Ishikawa (cell line): ENCODE measurements at regions not wholly inside any gene's neighbourhood (a gene's known extent, or its start where the extent isn't known, plus 50 kb on each side); places are given as distances from the start of the nearest gene placed in this dataset.

ENCODE experiments used
- CEBPB ChIP-seq: IDR thresholded peaks from 2 replicates; pipeline ENCODE4 v1.6.1; 2012
- CREB1 ChIP-seq: IDR thresholded peaks from 2 replicates; pipeline ENCODE4 v1.6.1; 2012; ENCODE audit warnings: low read depth
- EGR1 ChIP-seq: IDR thresholded peaks from 2 replicates; pipeline ENCODE4 v1.6.1; 2012
- EP300 ChIP-seq: IDR thresholded peaks from 2 replicates; pipeline ENCODE4 v1.6.1; 2012; ENCODE audit warnings: borderline replicate concordance
- FOXM1 ChIP-seq: IDR thresholded peaks from 2 replicates; pipeline ENCODE4 v1.6.1; 2012; ENCODE audit warnings: low read depth, borderline replicate concordance
- NFIC ChIP-seq: IDR thresholded peaks from 2 replicates; pipeline ENCODE4 v1.6.1; 2012
- RAD21 ChIP-seq: IDR thresholded peaks from 2 replicates; pipeline ENCODE4 v1.6.1; 2012; ENCODE audit warnings: low read depth
- TAF1 ChIP-seq: IDR thresholded peaks from 2 replicates; pipeline ENCODE4 v1.6.1; 2012; ENCODE audit warnings: low read depth, mild to moderate bottlenecking
- TCF12 ChIP-seq: IDR thresholded peaks from 2 replicates; pipeline ENCODE4 v1.6.1; 2012; ENCODE audit warnings: low read depth
- TEAD4 ChIP-seq: IDR thresholded peaks from 2 replicates; pipeline ENCODE4 v1.6.1; 2012
- YY1 ChIP-seq: IDR thresholded peaks from 2 replicates; pipeline ENCODE4 v1.6.1; 2012; ENCODE audit warnings: low read depth
- ZBTB7A ChIP-seq: IDR thresholded peaks from 2 replicates; pipeline ENCODE4 v1.6.1; 2012; ENCODE audit warnings: low read depth
- TF ChIP-seq, protein P1 (sequence below): IDR thresholded peaks from 2 replicates; pipeline ENCODE4 v1.6.1; 2012; ENCODE audit warnings: low read depth, mild to moderate bottlenecking
- TF ChIP-seq, protein P2 (sequence below): IDR thresholded peaks from 2 replicates; pipeline ENCODE4 v1.6.1; 2012
- TF ChIP-seq, protein P3 (sequence below): IDR thresholded peaks from 2 replicates; pipeline ENCODE4 v1.6.1; 2012

DNA sequence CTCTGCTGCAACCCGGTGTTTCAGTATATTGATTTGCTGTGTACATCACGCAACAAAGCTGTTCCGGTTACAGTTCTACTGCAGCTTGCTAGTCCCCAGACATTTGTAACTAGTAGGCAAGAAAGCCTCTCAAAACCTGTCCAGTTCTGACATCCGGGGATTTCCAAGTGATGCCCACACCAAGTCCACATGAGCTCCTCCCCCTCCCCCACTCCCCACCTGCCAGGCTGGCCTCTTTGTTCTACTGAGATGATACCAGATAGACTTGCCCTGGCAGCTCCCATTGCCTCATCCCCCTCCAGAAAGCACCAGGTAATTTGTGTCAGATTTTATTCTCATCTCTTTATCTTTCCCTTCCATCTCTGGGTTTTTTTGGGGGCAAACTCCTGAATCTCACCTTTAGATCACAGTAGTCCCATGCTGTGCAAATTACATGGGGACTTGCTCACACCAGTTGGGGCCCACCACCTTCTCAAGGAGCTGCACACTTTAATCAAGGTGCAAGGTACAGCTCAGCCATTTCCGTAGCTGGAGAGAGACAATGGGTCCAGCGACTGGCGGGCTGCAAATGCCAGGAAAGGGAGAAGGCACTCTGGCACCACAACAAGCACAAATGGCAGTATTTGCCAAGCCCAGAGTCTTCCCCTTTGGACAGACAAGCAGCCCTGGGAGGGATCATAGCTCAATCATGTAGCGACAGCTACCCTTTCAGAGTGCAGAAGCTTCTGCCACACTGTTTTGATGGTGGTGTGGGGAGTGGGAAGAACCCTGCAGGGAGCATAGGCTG is 183.1 kb downstream of the CYLD start:
- TF ChIP-seq TAF1 (no peak), NFIC (no peak), RAD21 (no peak), YY1 (no peak), TEAD4 (no peak)
- TF ChIP-seq, protein P1, sequence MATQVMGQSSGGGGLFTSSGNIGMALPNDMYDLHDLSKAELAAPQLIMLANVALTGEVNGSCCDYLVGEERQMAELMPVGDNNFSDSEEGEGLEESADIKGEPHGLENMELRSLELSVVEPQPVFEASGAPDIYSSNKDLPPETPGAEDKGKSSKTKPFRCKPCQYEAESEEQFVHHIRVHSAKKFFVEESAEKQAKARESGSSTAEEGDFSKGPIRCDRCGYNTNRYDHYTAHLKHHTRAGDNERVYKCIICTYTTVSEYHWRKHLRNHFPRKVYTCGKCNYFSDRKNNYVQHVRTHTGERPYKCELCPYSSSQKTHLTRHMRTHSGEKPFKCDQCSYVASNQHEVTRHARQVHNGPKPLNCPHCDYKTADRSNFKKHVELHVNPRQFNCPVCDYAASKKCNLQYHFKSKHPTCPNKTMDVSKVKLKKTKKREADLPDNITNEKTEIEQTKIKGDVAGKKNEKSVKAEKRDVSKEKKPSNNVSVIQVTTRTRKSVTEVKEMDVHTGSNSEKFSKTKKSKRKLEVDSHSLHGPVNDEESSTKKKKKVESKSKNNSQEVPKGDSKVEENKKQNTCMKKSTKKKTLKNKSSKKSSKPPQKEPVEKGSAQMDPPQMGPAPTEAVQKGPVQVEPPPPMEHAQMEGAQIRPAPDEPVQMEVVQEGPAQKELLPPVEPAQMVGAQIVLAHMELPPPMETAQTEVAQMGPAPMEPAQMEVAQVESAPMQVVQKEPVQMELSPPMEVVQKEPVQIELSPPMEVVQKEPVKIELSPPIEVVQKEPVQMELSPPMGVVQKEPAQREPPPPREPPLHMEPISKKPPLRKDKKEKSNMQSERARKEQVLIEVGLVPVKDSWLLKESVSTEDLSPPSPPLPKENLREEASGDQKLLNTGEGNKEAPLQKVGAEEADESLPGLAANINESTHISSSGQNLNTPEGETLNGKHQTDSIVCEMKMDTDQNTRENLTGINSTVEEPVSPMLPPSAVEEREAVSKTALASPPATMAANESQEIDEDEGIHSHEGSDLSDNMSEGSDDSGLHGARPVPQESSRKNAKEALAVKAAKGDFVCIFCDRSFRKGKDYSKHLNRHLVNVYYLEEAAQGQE = no peak

DNA sequence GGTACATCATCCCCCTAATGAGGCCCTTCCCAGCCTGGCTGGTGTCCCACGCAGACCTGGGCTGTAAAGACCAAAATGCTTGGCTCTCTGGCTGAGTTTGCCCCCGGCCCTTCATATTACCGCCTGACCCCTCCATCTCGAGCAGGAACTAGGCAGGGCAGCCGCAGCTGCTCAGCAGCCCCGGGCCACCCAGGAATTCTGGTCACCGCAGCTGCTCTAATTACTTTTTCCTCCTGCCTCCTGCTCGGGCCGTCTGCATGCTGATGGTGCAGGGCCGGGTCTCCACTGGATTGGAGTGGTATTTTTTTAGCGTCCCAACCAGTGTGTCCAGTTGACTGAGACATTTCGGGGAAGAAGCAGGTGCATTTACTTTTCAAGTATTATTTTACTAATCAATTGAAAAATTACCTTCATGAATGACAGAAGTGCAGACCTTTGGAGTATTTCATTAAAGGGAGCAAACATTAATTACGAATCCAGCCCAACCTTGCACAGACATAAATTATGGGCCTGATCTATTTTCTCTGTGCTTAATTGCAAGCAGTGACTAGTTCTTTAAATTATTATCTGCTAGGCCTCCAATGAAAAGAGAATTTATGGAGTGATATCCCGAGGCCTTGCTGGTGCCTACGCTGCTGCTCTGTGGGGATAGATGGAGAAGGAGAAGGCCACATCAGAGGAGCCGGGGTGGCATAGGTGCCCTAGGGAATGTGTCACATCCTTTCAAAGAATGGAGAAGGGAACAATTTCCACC is 176.2 kb downstream of the CYLD start:
- TF ChIP-seq ZBTB7A = no peak
- TF ChIP-seq TCF12 = no peak
- TF ChIP-seq FOXM1 = no peak
- TF ChIP-seq CREB1 = no peak
- no peak for TF ChIP-seq NFIC
- TF ChIP-seq TAF1 = no peak
- no peak for TF ChIP-seq CEBPB
- no peak for TF ChIP-seq EGR1
- TF ChIP-seq, protein P2, sequence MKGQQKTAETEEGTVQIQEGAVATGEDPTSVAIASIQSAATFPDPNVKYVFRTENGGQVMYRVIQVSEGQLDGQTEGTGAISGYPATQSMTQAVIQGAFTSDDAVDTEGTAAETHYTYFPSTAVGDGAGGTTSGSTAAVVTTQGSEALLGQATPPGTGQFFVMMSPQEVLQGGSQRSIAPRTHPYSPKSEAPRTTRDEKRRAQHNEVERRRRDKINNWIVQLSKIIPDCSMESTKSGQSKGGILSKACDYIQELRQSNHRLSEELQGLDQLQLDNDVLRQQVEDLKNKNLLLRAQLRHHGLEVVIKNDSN = no peak
- TF ChIP-seq RAD21 = no peak
- no peak for TF ChIP-seq TEAD4
- TF ChIP-seq, protein P1 = no peak
- TF ChIP-seq, protein P3, sequence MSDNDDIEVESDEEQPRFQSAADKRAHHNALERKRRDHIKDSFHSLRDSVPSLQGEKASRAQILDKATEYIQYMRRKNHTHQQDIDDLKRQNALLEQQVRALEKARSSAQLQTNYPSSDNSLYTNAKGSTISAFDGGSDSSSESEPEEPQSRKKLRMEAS = no peak
- TF ChIP-seq EP300 = no peak

DNA sequence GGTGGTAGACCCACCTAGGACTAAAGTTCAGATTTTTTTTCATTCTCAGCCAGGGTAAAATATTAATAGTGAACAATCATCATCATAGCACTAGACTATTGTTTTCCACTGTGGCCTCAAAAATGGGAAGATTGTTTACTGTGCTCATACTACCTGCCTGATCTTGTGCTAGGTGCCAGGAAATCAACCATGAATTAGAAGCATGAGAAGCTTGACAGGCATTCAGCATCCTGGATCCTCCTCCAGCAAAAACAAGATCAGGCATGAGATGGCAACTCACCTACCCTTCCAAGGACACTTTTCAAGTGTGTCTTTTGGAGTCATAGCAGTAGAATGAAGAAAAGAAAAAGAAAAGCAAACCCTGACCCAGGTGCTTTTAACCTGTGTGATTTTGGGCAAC is 174.2 kb downstream of the CYLD start:
- TF ChIP-seq RAD21 (no peak), ZBTB7A (no peak), CREB1 (no peak), TCF12 (no peak), TAF1 (no peak), EP300 (no peak), NFIC (no peak), YY1 (no peak), TEAD4 (no peak)
- TF ChIP-seq, protein P1 = no peak

DNA sequence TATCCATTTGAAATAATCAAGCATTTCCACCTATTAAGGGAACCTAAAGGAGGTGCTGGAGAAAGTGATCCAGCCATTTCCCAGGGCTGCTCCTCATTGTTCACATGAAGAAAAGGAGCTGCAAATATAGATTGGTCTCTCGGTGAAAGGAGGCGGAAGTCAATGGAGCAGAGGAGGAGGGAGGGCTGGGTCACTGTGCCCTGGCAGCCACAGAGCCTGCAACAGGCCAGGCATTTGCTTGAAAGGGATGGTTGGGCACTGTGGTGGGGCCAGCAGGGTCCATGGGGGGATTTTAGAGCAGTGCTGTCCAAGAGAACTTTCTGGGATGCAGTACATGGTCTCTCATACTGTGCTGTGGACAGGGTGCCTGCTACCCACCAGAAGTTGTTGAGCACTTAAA is 173.2 kb downstream of the CYLD start:
- TF ChIP-seq CREB1 (no peak), NFIC (no peak), RAD21 (no peak), CEBPB (no peak), TCF12 (no peak), YY1 (no peak), EGR1 (no peak), TAF1 (no peak), EP300 (no peak)
- TF ChIP-seq, protein P3 = no peak
- TF ChIP-seq, protein P2 = no peak
- TF ChIP-seq, protein P1 = no peak
